ENCODE measurements at regions not wholly inside any gene's neighbourhood (a gene's known extent, or its start where the extent isn't known, plus 50 kb on each side); places are given as distances from the start of the nearest gene placed in this dataset.

DNA sequence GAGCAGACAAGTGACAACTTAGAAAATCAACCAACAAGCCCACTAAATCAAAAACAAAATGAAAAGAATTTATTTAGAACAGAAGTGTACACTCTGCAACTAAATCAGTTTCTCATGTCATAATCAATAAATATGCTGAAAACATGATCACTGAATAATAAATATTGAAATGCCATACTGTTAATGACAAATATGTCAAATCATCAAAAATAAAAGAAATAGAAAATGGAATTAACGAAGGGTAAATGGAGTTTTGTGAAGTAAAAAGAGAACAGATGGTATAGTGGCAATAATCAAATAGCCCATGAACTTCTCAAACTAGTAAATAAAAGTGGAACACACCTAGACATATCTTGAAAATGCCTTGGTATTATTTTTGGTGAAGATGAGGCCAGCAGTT is 744.9 kb downstream of the TAF11L14 start:
- H3K27ac ChIP-seq (ENCODE audit: extremely low read length, insufficient read depth, low read length): no peak overlapping the region
- H3K4me3 ChIP-seq (replicated peaks in 1 of 3; ENCODE audit: insufficient read depth in 1 of 3, low read depth in 2 of 3, low read length in 3 of 3): no peak overlapping the region
- in situ Hi-C loops (cut with HindIII; ENCODE audit: extremely low pct_ligation_motif_present, low pct_unique_long_range_greater_than_20kb) (no loop called here), intact Hi-C loops (cut with micrococcal nuclease; ENCODE audit: unreplicated experiment) (no loop called here)
- FAIRE-seq (no peak), DNase-seq (ENCODE audit: low spot score) (no peak), ATAC-seq (no peak)
- TF ChIP-seq MAFK (conservative IDR thresholded peaks at IDR 0.05 in 1 of 2, IDR thresholded peaks at IDR 0.05 in 1 of 2; ENCODE audit: low read length in 2 of 2): peak; percentile 72 to 84
- TF ChIP-seq MAFF (IDR thresholded peaks at IDR 0.05; ENCODE audit: low read depth, low read length): peak; percentile 81
- TF ChIP-seq, protein P1, sequence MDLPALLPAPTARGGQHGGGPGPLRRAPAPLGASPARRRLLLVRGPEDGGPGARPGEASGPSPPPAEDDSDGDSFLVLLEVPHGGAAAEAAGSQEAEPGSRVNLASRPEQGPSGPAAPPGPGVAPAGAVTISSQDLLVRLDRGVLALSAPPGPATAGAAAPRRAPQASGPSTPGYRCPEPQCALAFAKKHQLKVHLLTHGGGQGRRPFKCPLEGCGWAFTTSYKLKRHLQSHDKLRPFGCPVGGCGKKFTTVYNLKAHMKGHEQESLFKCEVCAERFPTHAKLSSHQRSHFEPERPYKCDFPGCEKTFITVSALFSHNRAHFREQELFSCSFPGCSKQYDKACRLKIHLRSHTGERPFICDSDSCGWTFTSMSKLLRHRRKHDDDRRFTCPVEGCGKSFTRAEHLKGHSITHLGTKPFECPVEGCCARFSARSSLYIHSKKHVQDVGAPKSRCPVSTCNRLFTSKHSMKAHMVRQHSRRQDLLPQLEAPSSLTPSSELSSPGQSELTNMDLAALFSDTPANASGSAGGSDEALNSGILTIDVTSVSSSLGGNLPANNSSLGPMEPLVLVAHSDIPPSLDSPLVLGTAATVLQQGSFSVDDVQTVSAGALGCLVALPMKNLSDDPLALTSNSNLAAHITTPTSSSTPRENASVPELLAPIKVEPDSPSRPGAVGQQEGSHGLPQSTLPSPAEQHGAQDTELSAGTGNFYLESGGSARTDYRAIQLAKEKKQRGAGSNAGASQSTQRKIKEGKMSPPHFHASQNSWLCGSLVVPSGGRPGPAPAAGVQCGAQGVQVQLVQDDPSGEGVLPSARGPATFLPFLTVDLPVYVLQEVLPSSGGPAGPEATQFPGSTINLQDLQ (CRISPR knock-in tag; IDR thresholded peaks at IDR 0.05): no peak
- WGBS (ENCODE audit: low lambda C conversion rate): 0% methylated on average over 1 of the region's 1 CpG
- no peak overlapping the region for H3K4me2 ChIP-seq (ENCODE audit: low read depth, low read length)
- H3K4me1 ChIP-seq (ENCODE audit: insufficient read depth, low read length): no peaks in the 10 kb centered on the region
- ChIA-PET POLR2A (no interaction called here), CTCF (ENCODE audit: low intra/inter-chr PET ratio, low total read pairs) (no interaction called here)
- no peak overlapping the region for H2AFZ ChIP-seq (ENCODE audit: low read length)
- BruUV-seq (replicated peaks): no TSS peak
- H3K27me3 ChIP-seq (ENCODE audit: control insufficient read depth in 1 of 2, insufficient read depth in 2 of 2, low read length in 2 of 2): no peaks in the 10 kb centered on the region
- H3K9me3 ChIP-seq (ENCODE audit: low read length): no peaks in the 10 kb centered on the region
- no peaks in the 10 kb centered on the region for H3K79me2 ChIP-seq (ENCODE audit: insufficient read depth, low read length)
- no peak overlapping the region for H3K9ac ChIP-seq (ENCODE audit: insufficient read depth, low read depth, low read length)
- no peaks in the 10 kb centered on the region for H3K36me3 ChIP-seq (replicated peaks in 1 of 2; ENCODE audit: control insufficient read depth in 1 of 2, insufficient read depth in 2 of 2, low read length in 2 of 2)
- no peaks in the 10 kb centered on the region for H4K20me1 ChIP-seq (ENCODE audit: insufficient read depth, low read length)

DNA sequence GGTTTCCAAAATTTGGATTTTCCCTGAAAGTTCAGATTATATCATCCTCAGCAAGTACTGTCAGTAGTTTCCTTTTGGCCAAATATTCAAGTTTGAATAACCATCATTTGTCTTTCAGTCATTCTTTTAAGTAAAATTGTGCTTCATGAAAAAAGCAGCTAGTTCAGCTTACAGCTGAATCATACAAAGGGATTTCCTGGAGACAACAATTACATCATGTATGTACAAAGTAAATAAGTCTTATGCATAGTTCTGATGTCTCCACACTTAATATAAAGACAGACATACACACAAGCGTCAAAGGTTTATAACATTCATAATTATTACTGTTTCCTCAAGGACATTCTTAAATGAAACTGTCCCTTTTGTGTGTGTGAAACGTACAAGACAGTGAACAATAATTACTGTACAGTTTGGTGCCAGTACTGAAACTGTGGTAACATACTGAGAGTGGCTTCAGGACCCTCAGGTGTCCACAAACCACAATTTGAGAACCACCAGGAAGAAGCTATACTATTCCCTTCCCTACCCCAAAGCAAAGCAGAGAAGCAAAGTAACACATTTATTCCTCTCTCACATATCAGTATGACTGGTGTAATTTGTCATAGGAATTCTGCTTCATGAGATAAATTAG is 746.6 kb downstream of the TAF11L14 start:
- ATAC-seq (no peak), DNase-seq (ENCODE audit: low spot score) (no peak), FAIRE-seq (no peak)
- no peak overlapping the region for H3K4me3 ChIP-seq (replicated peaks in 1 of 3; ENCODE audit: insufficient read depth in 1 of 3, low read depth in 2 of 3, low read length in 3 of 3)
- H3K4me2 ChIP-seq (ENCODE audit: low read depth, low read length): no peak overlapping the region
- no peak overlapping the region for H2AFZ ChIP-seq (ENCODE audit: low read length)
- intact Hi-C loops (cut with micrococcal nuclease; ENCODE audit: unreplicated experiment): no loop called here
- no peaks in the 10 kb centered on the region for H3K36me3 ChIP-seq (replicated peaks in 1 of 2; ENCODE audit: control insufficient read depth in 1 of 2, insufficient read depth in 2 of 2, low read length in 2 of 2)
- in situ Hi-C loops (cut with HindIII; ENCODE audit: extremely low pct_ligation_motif_present, low pct_unique_long_range_greater_than_20kb): no loop called here
- no peaks in the 10 kb centered on the region for H3K27me3 ChIP-seq (ENCODE audit: control insufficient read depth in 1 of 2, insufficient read depth in 2 of 2, low read length in 2 of 2)
- no peaks in the 10 kb centered on the region for H3K4me1 ChIP-seq (ENCODE audit: insufficient read depth, low read length)
- H3K9me3 ChIP-seq (ENCODE audit: low read length): no peaks in the 10 kb centered on the region
- ChIA-PET CTCF (ENCODE audit: low intra/inter-chr PET ratio, low total read pairs) (no interaction called here), POLR2A (no interaction called here)
- H3K27ac ChIP-seq (ENCODE audit: extremely low read length, insufficient read depth, low read length): no peak overlapping the region
- no peaks in the 10 kb centered on the region for H4K20me1 ChIP-seq (ENCODE audit: insufficient read depth, low read length)
- 0% methylated on average over 2 of the region's 2 CpGs for WGBS (ENCODE audit: low lambda C conversion rate)
- BruUV-seq (replicated peaks): no TSS peak
- H3K9ac ChIP-seq (ENCODE audit: insufficient read depth, low read depth, low read length): no peak overlapping the region
- no peaks in the 10 kb centered on the region for H3K79me2 ChIP-seq (ENCODE audit: insufficient read depth, low read length)
- TF ChIP-seq ZNF446 (CRISPR knock-in tag; IDR thresholded peaks at IDR 0.05): no peak
- no peak for TF ChIP-seq CENPT (CRISPR knock-in tag; IDR thresholded peaks at IDR 0.05; ENCODE audit: low read depth)
- no peak for TF ChIP-seq ZNF180 (CRISPR knock-in tag; IDR thresholded peaks at IDR 0.05; ENCODE audit: borderline replicate concordance, low read depth)
- TF ChIP-seq SRF (IDR thresholded peaks at IDR 0.05; ENCODE audit: low read depth, low read length): no peak
- TF ChIP-seq, protein P2, sequence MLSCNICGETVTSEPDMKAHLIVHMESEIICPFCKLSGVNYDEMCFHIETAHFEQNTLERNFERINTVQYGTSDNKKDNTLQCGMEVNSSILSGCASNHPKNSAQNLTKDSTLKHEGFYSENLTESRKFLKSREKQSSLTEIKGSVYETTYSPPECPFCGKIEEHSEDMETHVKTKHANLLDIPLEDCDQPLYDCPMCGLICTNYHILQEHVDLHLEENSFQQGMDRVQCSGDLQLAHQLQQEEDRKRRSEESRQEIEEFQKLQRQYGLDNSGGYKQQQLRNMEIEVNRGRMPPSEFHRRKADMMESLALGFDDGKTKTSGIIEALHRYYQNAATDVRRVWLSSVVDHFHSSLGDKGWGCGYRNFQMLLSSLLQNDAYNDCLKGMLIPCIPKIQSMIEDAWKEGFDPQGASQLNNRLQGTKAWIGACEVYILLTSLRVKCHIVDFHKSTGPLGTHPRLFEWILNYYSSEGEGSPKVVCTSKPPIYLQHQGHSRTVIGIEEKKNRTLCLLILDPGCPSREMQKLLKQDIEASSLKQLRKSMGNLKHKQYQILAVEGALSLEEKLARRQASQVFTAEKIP (CRISPR knock-in tag; IDR thresholded peaks at IDR 0.05; ENCODE audit: borderline replicate concordance): no peak
- TF ChIP-seq POLR2AphosphoS2 (IDR thresholded peaks at IDR 0.05; ENCODE audit: low read depth, low read length): no peak
- TF ChIP-seq, protein P3, sequence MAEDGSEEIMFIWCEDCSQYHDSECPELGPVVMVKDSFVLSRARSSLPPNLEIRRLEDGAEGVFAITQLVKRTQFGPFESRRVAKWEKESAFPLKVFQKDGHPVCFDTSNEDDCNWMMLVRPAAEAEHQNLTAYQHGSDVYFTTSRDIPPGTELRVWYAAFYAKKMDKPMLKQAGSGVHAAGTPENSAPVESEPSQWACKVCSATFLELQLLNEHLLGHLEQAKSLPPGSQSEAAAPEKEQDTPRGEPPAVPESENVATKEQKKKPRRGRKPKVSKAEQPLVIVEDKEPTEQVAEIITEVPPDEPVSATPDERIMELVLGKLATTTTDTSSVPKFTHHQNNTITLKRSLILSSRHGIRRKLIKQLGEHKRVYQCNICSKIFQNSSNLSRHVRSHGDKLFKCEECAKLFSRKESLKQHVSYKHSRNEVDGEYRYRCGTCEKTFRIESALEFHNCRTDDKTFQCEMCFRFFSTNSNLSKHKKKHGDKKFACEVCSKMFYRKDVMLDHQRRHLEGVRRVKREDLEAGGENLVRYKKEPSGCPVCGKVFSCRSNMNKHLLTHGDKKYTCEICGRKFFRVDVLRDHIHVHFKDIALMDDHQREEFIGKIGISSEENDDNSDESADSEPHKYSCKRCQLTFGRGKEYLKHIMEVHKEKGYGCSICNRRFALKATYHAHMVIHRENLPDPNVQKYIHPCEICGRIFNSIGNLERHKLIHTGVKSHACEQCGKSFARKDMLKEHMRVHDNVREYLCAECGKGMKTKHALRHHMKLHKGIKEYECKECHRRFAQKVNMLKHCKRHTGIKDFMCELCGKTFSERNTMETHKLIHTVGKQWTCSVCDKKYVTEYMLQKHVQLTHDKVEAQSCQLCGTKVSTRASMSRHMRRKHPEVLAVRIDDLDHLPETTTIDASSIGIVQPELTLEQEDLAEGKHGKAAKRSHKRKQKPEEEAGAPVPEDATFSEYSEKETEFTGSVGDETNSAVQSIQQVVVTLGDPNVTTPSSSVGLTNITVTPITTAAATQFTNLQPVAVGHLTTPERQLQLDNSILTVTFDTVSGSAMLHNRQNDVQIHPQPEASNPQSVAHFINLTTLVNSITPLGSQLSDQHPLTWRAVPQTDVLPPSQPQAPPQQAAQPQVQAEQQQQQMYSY (CRISPR knock-in tag; IDR thresholded peaks at IDR 0.05): no peak

All from HepG2 (cell line).